NB4 (cell line): ENCODE measurements at regions not wholly inside any gene's neighbourhood (a gene's known extent, or its start where the extent isn't known, plus 50 kb on each side); places are given as distances from the start of the nearest gene placed in this dataset.

ENCODE experiments used
- DNase-seq: peaks from one replicate; pipeline ENCODE4 v3.0.0; 2010; ENCODE audit warnings: low read depth
- H3K4me3 ChIP-seq: one replicate; pipeline ENCODE4 v1.5.1; 2011; ENCODE audit warnings: mild to moderate bottlenecking, low read depth, low read length, moderate library complexity
- CTCF ChIP-seq: IDR thresholded peaks from one replicate; pipeline ENCODE4 v1.5.1; 2012; ENCODE audit warnings: low read depth, low read length
- MAX ChIP-seq: IDR thresholded peaks from 2 replicates; pipeline ENCODE4 v1.6.1; 2011; ENCODE audit warnings: low read depth, low read length
- MYC ChIP-seq: IDR thresholded peaks from 2 replicates; pipeline ENCODE4 v1.6.1; 2011; ENCODE audit warnings: low read depth, low read length
- POLR2A ChIP-seq: IDR thresholded peaks from 2 replicates; pipeline ENCODE4 v1.6.1; 2011; ENCODE audit warnings: mild to moderate bottlenecking; ENCODE audit not compliant: insufficient read length; ENCODE audit errors: extremely low read depth

GRCh38 chr6:93751969-93752368 is 332.6 kb upstream of the EPHA7 start:
- TF ChIP-seq CTCF (no peak), MYC (no peak), MAX (no peak)
- DNase-seq: no peak

GRCh38 chr6:93749930-93750329 is 330.6 kb upstream of the EPHA7 start:
- no peak overlapping the region for H3K4me3 ChIP-seq
- TF ChIP-seq CTCF: no peak
- TF ChIP-seq POLR2A: no peak
- no peak for TF ChIP-seq MYC
- no peak for TF ChIP-seq MAX
- no peak for DNase-seq

More at GRCh38 chr6:93751969-93752368, 332.6 kb upstream of the EPHA7 start:
- no peak overlapping the region for H3K4me3 ChIP-seq

- no peak for TF ChIP-seq POLR2A
- no peak for TF ChIP-seq MAX
- TF ChIP-seq MYC: no peak
- TF ChIP-seq CTCF: no peak
- no peak for DNase-seq
- no peak overlapping the region for H3K4me3 ChIP-seq
These were observed 329.8 kb upstream of the EPHA7 start for GRCh38 chr6:93749191-93749590.

- no peak overlapping the region for H3K4me3 ChIP-seq
- no peak for DNase-seq
- no peak for TF ChIP-seq MAX
- TF ChIP-seq MYC: no peak
- no peak for TF ChIP-seq CTCF
- TF ChIP-seq POLR2A: no peak
These were observed 327.5 kb upstream of the EPHA7 start for GRCh38 chr6:93746892-93747291.

- DNase-seq: no peak
- TF ChIP-seq MAX: no peak
- TF ChIP-seq POLR2A: no peak
- TF ChIP-seq MYC: no peak
- TF ChIP-seq CTCF: no peak
- H3K4me3 ChIP-seq: no peak overlapping the region
These were observed 325.9 kb upstream of the EPHA7 start for GRCh38 chr6:93745306-93745705.

- TF ChIP-seq MYC (no peak), POLR2A (no peak), MAX (no peak), CTCF (no peak)
- H3K4me3 ChIP-seq: no peak overlapping the region
- no peak for DNase-seq
These were observed 315.7 kb upstream of the EPHA7 start for GRCh38 chr6:93735099-93735498.
